Neuronal stem cell (in vitro differentiated cells): ENCODE measurements at regions not wholly inside any gene's neighbourhood (a gene's known extent, or its start where the extent isn't known, plus 50 kb on each side); places are given as distances from the start of the nearest gene placed in this dataset.

Experiments
- DNase-seq: peaks from one replicate; pipeline ENCODE4 v3.0.0-alpha.2; 2013; ENCODE audit warnings: low spot score
- H2AFZ ChIP-seq: one replicate; pipeline ENCODE4 v1.6.1; 2013; ENCODE audit warnings: mild to moderate bottlenecking, low read length, inconsistent platforms
- H2AK5ac ChIP-seq: 2 replicates; pipeline ENCODE4 v1.6.1; 2013; ENCODE audit warnings: low read depth, mild to moderate bottlenecking, inconsistent platforms, low read length, moderate library complexity, mixed read lengths
- H2BK120ac ChIP-seq: 2 replicates; pipeline ENCODE4 v1.6.1; 2013; ENCODE audit warnings: low read depth, mild to moderate bottlenecking, inconsistent platforms, low read length, moderate library complexity, mixed read lengths
- H2BK12ac ChIP-seq: one replicate; pipeline ENCODE4 v1.6.1; 2013; ENCODE audit warnings: low read length, inconsistent platforms
- H2BK15ac ChIP-seq: 2 replicates; pipeline ENCODE4 v1.6.1; 2013; ENCODE audit warnings: mild to moderate bottlenecking, low read length, inconsistent platforms, mixed read lengths
- H2BK5ac ChIP-seq: one replicate; pipeline ENCODE4 v1.6.1; 2013; ENCODE audit warnings: inconsistent platforms, mild to moderate bottlenecking, low read length, moderate library complexity
- H3K14ac ChIP-seq: one replicate; pipeline ENCODE4 v1.6.1; 2013; ENCODE audit warnings: low read length, inconsistent platforms
- H3K18ac ChIP-seq: 2 replicates; pipeline ENCODE4 v1.6.1; 2013; ENCODE audit warnings: low read length, inconsistent platforms
- H3K23ac ChIP-seq: 2 replicates; pipeline ENCODE4 v1.6.1; 2013; ENCODE audit warnings: low read depth, mild to moderate bottlenecking, mixed read lengths, low read length, inconsistent platforms; ENCODE audit not compliant: poor library complexity
- H3K27ac ChIP-seq: replicated peaks from 3 replicates; pipeline ENCODE4 v1.5.1; 2013; ENCODE audit warnings: low read length, inconsistent platforms
- H3K27me3 ChIP-seq, 3 experiments: 2 replicates each; pipeline ENCODE4 v1.6.1; 2013; ENCODE audit warnings: low read length in 3 of 3, mild to moderate bottlenecking in 2 of 3, inconsistent platforms in 1 of 3, low read depth in 1 of 3, mixed read lengths in 1 of 3, moderate library complexity in 1 of 3; ENCODE audit not compliant: control insufficient read depth in 3 of 3, insufficient read depth in 3 of 3
- H3K36me3 ChIP-seq, 2 donors: replicated peaks in 1 of 2; 2 replicates each; pipeline ENCODE4 v1.6.1; 2013; ENCODE audit warnings: low read length in 2 of 2; ENCODE audit not compliant: control insufficient read depth in 2 of 2, insufficient read depth in 2 of 2
- H3K4ac ChIP-seq: 2 replicates; pipeline ENCODE4 v1.6.1; 2013; ENCODE audit warnings: inconsistent platforms, mild to moderate bottlenecking, low read length, moderate library complexity
- H3K4me1 ChIP-seq, 2 donors: 1 replicate in 1 of 2; 2 replicates in 1 of 2; pipeline ENCODE4 v1.6.1; 2013; ENCODE audit warnings: low read length in 2 of 2, low read depth in 1 of 2; ENCODE audit not compliant: control insufficient read depth in 2 of 2, insufficient read depth in 1 of 2
- H3K4me2 ChIP-seq: one replicate; pipeline ENCODE4 v1.6.1; 2013; ENCODE audit warnings: mild to moderate bottlenecking, low read length, inconsistent platforms; ENCODE audit not compliant: insufficient read depth, poor library complexity, severe bottlenecking
- H3K4me3 ChIP-seq, 2 donors: 2 replicates each; pipeline ENCODE4 v1.5.1; 2013; ENCODE audit warnings: low read length in 2 of 2, mild to moderate bottlenecking in 2 of 2, inconsistent platforms in 1 of 2, moderate library complexity in 1 of 2
- H3K79me1 ChIP-seq: one replicate; pipeline ENCODE4 v1.6.1; 2013; ENCODE audit warnings: low read depth, mild to moderate bottlenecking, inconsistent platforms, low read length, moderate library complexity
- H3K9ac ChIP-seq: one replicate; pipeline ENCODE4 v1.6.1; 2013; ENCODE audit warnings: mild to moderate bottlenecking, low read depth, low read length, inconsistent platforms; ENCODE audit not compliant: poor library complexity
- H3K9me3 ChIP-seq, 2 donors: replicated peaks in 1 of 2; 2 replicates each; pipeline versions ENCODE3 to v1.6.1; 2013; ENCODE audit warnings: low read length in 2 of 2, mild to moderate bottlenecking in 2 of 2, inconsistent platforms in 1 of 2, low read depth in 1 of 2, mixed read lengths in 1 of 2, moderate library complexity in 1 of 2; ENCODE audit not compliant: control insufficient read depth in 2 of 2, insufficient read depth in 1 of 2
- H4K8ac ChIP-seq: one replicate; pipeline ENCODE4 v1.6.1; 2013; ENCODE audit warnings: low read depth, mild to moderate bottlenecking, inconsistent platforms, low read length, moderate library complexity
- H4K91ac ChIP-seq: one replicate; pipeline ENCODE4 v1.6.1; 2013; ENCODE audit warnings: low read length, low read depth, mild to moderate bottlenecking, inconsistent platforms; ENCODE audit not compliant: poor library complexity
- WGBS, 2 donors: extraction: QIAGEN DNeasy Blood & Tissue Kit; methylation state at CpG; one replicate each; pipeline ENCODE4 v1.1.7; 2013; ENCODE audit warnings: missing lambda C conversion rate in 2 of 2, mixed read lengths in 1 of 2; ENCODE audit not compliant: insufficient read length in 2 of 2, insufficient replicate concordance in 1 of 2; ENCODE audit errors: extremely low coverage in 2 of 2; 5-methylcytosine and 5-hydroxymethylcytosine counted together

DNA sequence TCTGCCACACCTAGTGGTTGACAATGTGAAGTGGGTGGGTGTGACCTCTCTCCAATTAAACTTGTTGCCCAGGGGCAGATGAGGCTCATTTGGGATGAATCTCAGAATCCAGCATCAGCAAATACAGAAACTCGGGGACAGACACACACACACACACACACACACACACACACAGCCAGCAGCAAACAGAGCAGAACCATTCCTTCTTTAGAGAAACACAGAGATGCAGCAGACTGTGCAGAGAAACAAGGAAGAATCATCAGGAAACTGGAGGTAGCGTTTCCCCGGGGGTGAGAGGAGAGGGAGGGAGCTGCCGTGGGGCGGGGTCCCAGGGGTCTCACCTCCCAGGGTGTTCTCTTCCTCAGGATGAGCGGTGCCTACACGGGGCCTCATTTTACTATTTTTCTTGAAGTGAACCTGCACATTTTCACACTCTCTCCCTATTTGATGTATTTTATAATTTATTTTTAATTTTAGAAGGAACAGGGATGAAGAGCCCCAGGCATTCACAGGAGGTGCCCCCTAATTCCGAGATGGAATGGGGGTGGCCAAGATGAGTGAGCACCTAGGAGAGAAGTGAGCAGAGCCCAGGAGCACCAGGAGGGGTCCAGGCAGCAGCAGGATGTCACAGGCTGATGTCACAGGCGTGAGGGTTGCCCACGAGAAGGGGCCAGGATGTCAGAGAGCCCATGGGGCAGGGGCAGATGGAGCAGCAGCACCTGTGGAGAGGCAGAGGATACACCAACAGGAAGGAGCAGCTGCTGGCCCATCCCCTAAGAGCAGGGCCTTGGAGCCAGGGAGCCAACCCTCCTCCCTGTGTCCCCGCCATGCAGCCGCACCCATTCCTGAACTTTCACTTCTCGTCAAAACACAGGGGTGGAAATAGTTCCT lies 85.3 kb upstream of the PPP2R2D start:
- no peak overlapping the region for H2BK5ac ChIP-seq
- no peak overlapping the region for H2AK5ac ChIP-seq
- H3K27ac ChIP-seq, result no peak overlapping the region
- no peak overlapping the region for H3K4me3 ChIP-seq
- H2BK120ac ChIP-seq, result no peak overlapping the region
- H3K4me2 ChIP-seq, result no peak overlapping the region
- no peak overlapping the region for H4K8ac ChIP-seq
- H2AFZ ChIP-seq, result no peak overlapping the region
- no peak overlapping the region for H3K4ac ChIP-seq
- no peaks in the 10 kb centered on the region for H3K36me3 ChIP-seq
- WGBS, 2 donors, result no CpG with 5 or more reads among the region's 13 CpGs
- no peak for DNase-seq
- H3K4me1 ChIP-seq, result no peaks in the 10 kb centered on the region
- no peak overlapping the region for H2BK12ac ChIP-seq
- H3K27me3 ChIP-seq, result peaks cover 0 to 28% (median 0%) of the 10 kb centered on the region in 3 experiments
- H4K91ac ChIP-seq, result no peak overlapping the region
- no peak overlapping the region for H2BK15ac ChIP-seq
- H3K14ac ChIP-seq, result no peak overlapping the region
- no peaks in the 10 kb centered on the region for H3K9me3 ChIP-seq
- peak overlapping the region; percentile 44 for H3K18ac ChIP-seq
- H3K23ac ChIP-seq, result no peak overlapping the region
- no peaks in the 10 kb centered on the region for H3K79me1 ChIP-seq
- no peak overlapping the region for H3K9ac ChIP-seq

DNA sequence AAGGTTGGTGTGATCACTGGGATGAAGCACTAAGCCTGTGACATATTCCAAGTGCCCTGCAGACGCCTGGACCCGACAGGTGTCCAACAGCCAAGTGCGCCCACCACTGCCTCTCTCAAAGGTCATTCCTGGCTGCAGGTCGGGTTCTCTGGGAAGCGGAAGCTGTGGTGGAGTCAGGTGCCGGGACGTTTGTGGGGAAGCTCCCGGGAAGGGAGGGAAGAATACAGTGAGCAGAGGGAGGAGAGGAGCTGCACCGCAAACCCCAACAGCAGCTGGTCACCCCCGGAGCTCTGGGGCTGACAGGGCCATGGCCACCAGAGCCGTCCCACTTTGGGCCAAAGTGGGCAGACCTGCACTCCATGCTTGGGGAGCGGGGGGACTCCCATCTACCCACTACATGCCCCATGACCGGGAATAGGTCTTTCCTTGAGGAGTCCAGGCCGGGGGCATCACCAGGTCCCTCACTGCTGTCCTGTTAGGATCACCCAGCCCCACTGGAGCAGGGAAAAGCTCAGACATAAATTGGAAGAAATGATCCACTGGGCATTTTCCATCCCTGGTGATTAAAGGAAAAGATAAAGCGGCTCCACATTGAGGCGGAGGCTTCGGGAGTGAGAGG lies 84.5 kb upstream of the PPP2R2D start:
- Histone ChIP-seq H3K23ac (no peak overlapping the region), H3K27me3 (peaks cover 0 to 29% (median 0%) of the 10 kb centered on the region in 3 experiments), H4K8ac (no peak overlapping the region), H4K91ac (no peak overlapping the region), H3K4me3 (no peak overlapping the region), H2BK12ac (no peak overlapping the region), H3K4me1 (no peaks in the 10 kb centered on the region), H2AFZ (no peak overlapping the region), H3K27ac (no peak overlapping the region), H2BK120ac (no peak overlapping the region), H3K18ac (no peak overlapping the region), H2BK15ac (no peak overlapping the region), H3K4me2 (no peak overlapping the region), H3K9ac (no peak overlapping the region), H3K79me1 (no peaks in the 10 kb centered on the region), H3K36me3 (no peaks in the 10 kb centered on the region), H2BK5ac (no peak overlapping the region), H3K4ac (no peak overlapping the region), H3K14ac (peak overlapping the region; percentile 42), H3K9me3 (no peaks in the 10 kb centered on the region), H2AK5ac (no peak overlapping the region)
- DNase-seq, result no peak
- WGBS, 2 donors, result no CpG with 5 or more reads among the region's 17 CpGs

DNA sequence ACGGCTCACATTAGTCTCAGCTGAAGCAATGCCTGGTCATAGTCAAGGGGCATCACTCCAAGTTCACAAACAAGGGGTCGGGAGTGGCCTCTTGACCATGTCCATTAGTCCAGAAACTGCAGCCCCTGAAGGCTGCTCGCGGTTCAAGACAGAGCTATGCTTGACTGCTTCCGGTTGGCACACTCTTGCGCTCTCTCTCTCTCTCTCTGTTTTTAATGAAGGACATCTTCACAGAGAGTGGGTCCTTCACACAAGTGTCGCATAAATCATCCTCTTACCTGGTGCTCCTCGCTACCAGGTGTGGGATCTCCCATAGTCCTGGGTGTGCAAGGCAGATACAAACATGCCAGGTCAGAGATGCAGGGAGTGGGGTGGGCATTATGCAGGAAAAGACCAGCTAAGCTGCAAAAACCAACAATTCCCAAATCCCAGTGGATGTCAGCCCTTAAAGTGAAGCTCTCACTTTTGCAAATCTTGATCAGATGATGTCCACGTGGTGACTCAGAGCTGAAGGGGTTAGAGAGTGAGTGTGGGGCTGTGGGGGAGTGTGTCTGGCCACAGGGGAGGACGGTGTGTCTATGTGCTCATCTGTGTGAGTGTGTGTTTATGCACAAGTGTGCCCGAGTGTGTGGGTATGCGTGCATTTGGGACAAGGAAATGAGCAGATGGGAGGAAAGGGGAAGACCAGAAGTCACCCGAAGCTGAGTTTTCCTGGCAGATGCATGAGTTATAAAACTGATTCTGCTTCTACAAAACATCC lies 83.7 kb upstream of the PPP2R2D start:
- no peak overlapping the region for H4K8ac ChIP-seq
- no peak overlapping the region for H2AFZ ChIP-seq
- H3K9me3 ChIP-seq, result no peaks in the 10 kb centered on the region
- H3K4ac ChIP-seq, result no peak overlapping the region
- H4K91ac ChIP-seq, result no peak overlapping the region
- H3K18ac ChIP-seq, result no peak overlapping the region
- H3K4me3 ChIP-seq, result no peak overlapping the region
- no peaks in the 10 kb centered on the region for H3K36me3 ChIP-seq
- no peak overlapping the region for H2AK5ac ChIP-seq
- H3K14ac ChIP-seq, result no peak overlapping the region
- no peaks in the 10 kb centered on the region for H3K79me1 ChIP-seq
- no peak overlapping the region for H2BK5ac ChIP-seq
- WGBS, 2 donors, result no CpG with 5 or more reads among the region's 13 CpGs
- H3K9ac ChIP-seq, result no peak overlapping the region
- H3K23ac ChIP-seq, result peak overlapping the region; percentile 49
- no peak overlapping the region for H3K4me2 ChIP-seq
- no peaks in the 10 kb centered on the region for H3K4me1 ChIP-seq
- no peak overlapping the region for H2BK120ac ChIP-seq
- no peak overlapping the region for H2BK15ac ChIP-seq
- peaks cover 0 to 29% (median 0%) of the 10 kb centered on the region in 3 experiments for H3K27me3 ChIP-seq
- H2BK12ac ChIP-seq, result no peak overlapping the region
- no peak for DNase-seq
- H3K27ac ChIP-seq, result no peak overlapping the region
